Gastrocnemius medialis (tissue), 4 donors: ENCODE measurements at regions not wholly inside any gene's neighbourhood (a gene's known extent, or its start where the extent isn't known, plus 50 kb on each side); places are given as distances from the start of the nearest gene placed in this dataset.

Source experiments
- ATAC-seq, 2 donors: fragments of 150-250 bp; one replicate each; pipeline ENCODE4 v1.9.1; 2016
- DNase-seq, 2 donors: peaks; one replicate each; pipeline ENCODE4 v3.0.0-alpha.2; 2019
- H3K27ac ChIP-seq, 4 donors: fragments of 200-600 bp; sonication (generic); 1 replicate in 1 of 4; 2 replicates in 3 of 4; pipeline ENCODE4 v1.5.1; 2016 to 2018; ENCODE audit warnings: mild to moderate bottlenecking in 2 of 4, moderate library complexity in 1 of 4
- H3K27me3 ChIP-seq, 3 donors: fragments of 200-600 bp; sonication (generic) in 2 of 3; 1 replicate in 1 of 3; 2 replicates in 2 of 3; pipeline versions ENCODE4 v1.5.1 to v1.6.0; 2016 to 2019; ENCODE audit warnings: mild to moderate bottlenecking in 1 of 3, moderate library complexity in 1 of 3
- H3K36me3 ChIP-seq, 2 donors: fragments of 200-600 bp; sonication (generic) in 1 of 2; one replicate each; pipeline ENCODE4 v1.5.1; 2017 to 2018
- H3K4me1 ChIP-seq, 2 donors: fragments of 200-600 bp; sonication (generic) in 1 of 2; one replicate each; pipeline ENCODE4 v1.5.1; 2016 to 2017; ENCODE audit warnings: mild to moderate bottlenecking in 2 of 2
- H3K4me3 ChIP-seq, 4 donors: fragments of 200-600 bp; sonication (generic) in 3 of 4; 1 replicate in 1 of 4; 2 replicates in 3 of 4; pipeline ENCODE4 v1.5.1; 2016 to 2019; ENCODE audit warnings: mild to moderate bottlenecking in 2 of 4
- H3K9me3 ChIP-seq, 3 donors: fragments of 200-600 bp; sonication (generic) in 2 of 3; 1 replicate in 1 of 3; 2 replicates in 2 of 3; pipeline ENCODE4 v1.5.1; 2016 to 2019
- CTCF ChIP-seq, 5 experiments: fragments of 450-650 bp in 3 of 5; fragments of 200-600 bp in 2 of 5; sonication (generic) in 2 of 5; IDR thresholded peaks in 4 of 5; conservative IDR thresholded peaks in 1 of 5; 1 replicate in 4 of 5; 2 replicates in 1 of 5; pipeline ENCODE4 v1.5.1; 2016 to 2019; ENCODE audit warnings: antibody characterized with exemption in 5 of 5, mild to moderate bottlenecking in 3 of 5, moderate library complexity in 3 of 5
- POLR2A ChIP-seq, 2 donors: fragments of 450-650 bp; IDR thresholded peaks; one replicate each; pipeline ENCODE4 v1.6.1; 2017; ENCODE audit warnings: antibody characterized with exemption in 2 of 2, mild to moderate bottlenecking in 2 of 2, moderate library complexity in 2 of 2
- in situ Hi-C, 4 donors: fragments of 200-750 bp; cut with MboI; loops; one replicate each; pipeline versions ENCODE4 v1.15.0 to v1.8.0; 2017; ENCODE audit warnings: low sequenced_read_pairs in 4 of 4
- intact Hi-C: fragments of 100-400 bp; cut with DNase I; formaldehyde crosslinking; loops from one replicate; pipeline ENCODE4 v1.15.1; 2023; ENCODE audit warnings: low total_unique reads

- in situ Hi-C loops (no loop called here), intact Hi-C loops (no loop called here)
- Histone ChIP-seq H3K27me3 (no peaks in the 10 kb centered on the region), H3K9me3 (no peaks in the 10 kb centered on the region), H3K4me3 (no peak overlapping the region), H3K36me3 (no peaks in the 10 kb centered on the region), H3K4me1 (no peaks in the 10 kb centered on the region), H3K27ac (no peak overlapping the region)
- DNase-seq (no peak), ATAC-seq (no peak)
- TF ChIP-seq CTCF (IDR thresholded peaks at IDR 0.05 in 4 of 5, conservative IDR thresholded peaks at IDR 0.05 in 1 of 5) (no peak), POLR2A (IDR thresholded peaks at IDR 0.05) (no peak)
Measured at GRCh38 chr1:208741296-208741695, 497.1 kb upstream of the PLXNA2 start.

GRCh38 chr1:208743361-208743760, 499.2 kb upstream of the PLXNA2 start:
- H3K27ac ChIP-seq, result no peak overlapping the region
- ATAC-seq (no peak), DNase-seq (no peak)
- TF ChIP-seq POLR2A (IDR thresholded peaks at IDR 0.05), result no peak
- no peak for TF ChIP-seq CTCF (IDR thresholded peaks at IDR 0.05 in 4 of 5, conservative IDR thresholded peaks at IDR 0.05 in 1 of 5)
- no peaks in the 10 kb centered on the region for H3K36me3 ChIP-seq
- H3K4me3 ChIP-seq, result no peak overlapping the region
- H3K27me3 ChIP-seq, result no peaks in the 10 kb centered on the region
- intact Hi-C loops, result no loop called here
- H3K9me3 ChIP-seq, result no peaks in the 10 kb centered on the region
- in situ Hi-C loops, result no loop called here
- no peaks in the 10 kb centered on the region for H3K4me1 ChIP-seq

GRCh38 chr1:208747979-208748378, 503.8 kb upstream of the PLXNA2 start:
- no peak for DNase-seq
- Histone ChIP-seq H3K27ac (no peak overlapping the region), H3K27me3 (no peaks in the 10 kb centered on the region), H3K9me3 (no peaks in the 10 kb centered on the region), H3K36me3 (no peaks in the 10 kb centered on the region), H3K4me1 (no peaks in the 10 kb centered on the region), H3K4me3 (no peak overlapping the region)
- no peak for ATAC-seq
- in situ Hi-C loops, result no loop called here
- no peak for TF ChIP-seq POLR2A (IDR thresholded peaks at IDR 0.05)
- TF ChIP-seq CTCF (IDR thresholded peaks at IDR 0.05 in 4 of 5, conservative IDR thresholded peaks at IDR 0.05 in 1 of 5), result no peak
- intact Hi-C loops, result no loop called here

GRCh38 chr1:208748387-208749165, 504.4 kb upstream of the PLXNA2 start:
- in situ Hi-C loops, result no loop called here
- no peak overlapping the region for H3K4me3 ChIP-seq
- no peak for ATAC-seq

More at GRCh38 chr1:208748387-208749165, 504.4 kb upstream of the PLXNA2 start:
- Histone ChIP-seq H3K4me1 (no peaks in the 10 kb centered on the region), H3K36me3 (no peaks in the 10 kb centered on the region), H3K27me3 (no peaks in the 10 kb centered on the region), H3K27ac (no peak overlapping the region), H3K9me3 (no peaks in the 10 kb centered on the region)
- no peak for DNase-seq
- TF ChIP-seq POLR2A (IDR thresholded peaks at IDR 0.05), result no peak
- no peak for TF ChIP-seq CTCF (IDR thresholded peaks at IDR 0.05 in 4 of 5, conservative IDR thresholded peaks at IDR 0.05 in 1 of 5)
- intact Hi-C loops, result no loop called here
